Cardiac muscle cell (in vitro differentiated cells and primary cell): ENCODE measurements at regions not wholly inside any gene's neighbourhood (a gene's known extent, or its start where the extent isn't known, plus 50 kb on each side); places are given as distances from the start of the nearest gene placed in this dataset.

Source experiments
- DNase-seq, 2 donors: peaks; one replicate each; pipeline versions ENCODE4 v3.0.0 to v3.0.0-alpha.2; 2010 to 2017; ENCODE audit warnings: low read depth in 1 of 2, low spot score in 1 of 2
- H3K27ac ChIP-seq: fragments of 200-600 bp; sonication (generic); 2 replicates; pipeline ENCODE4 v1.5.1; 2016
- H3K27me3 ChIP-seq: fragments of 200-600 bp; sonication (generic); 2 replicates; pipeline ENCODE4 v1.6.0; 2016; ENCODE audit warnings: control low read depth
- H3K36me3 ChIP-seq: fragments of 200-600 bp; sonication (generic); 2 replicates; pipeline ENCODE4 v1.5.1; 2016; ENCODE audit warnings: control low read depth
- H3K4me1 ChIP-seq: fragments of 200-600 bp; sonication (generic); 2 replicates; pipeline ENCODE4 v1.8.1; 2017; ENCODE audit warnings: low read depth, mild to moderate bottlenecking, mixed run types
- H3K4me3 ChIP-seq: fragments of 200-600 bp; sonication (generic); 2 replicates; pipeline ENCODE4 v1.5.1; 2016; ENCODE audit warnings: mild to moderate bottlenecking
- H3K9me3 ChIP-seq: fragments of 200-600 bp; sonication (generic); 2 replicates; pipeline ENCODE4 v1.5.1; 2017; ENCODE audit warnings: low read depth, mild to moderate bottlenecking, control low read depth
- TF ChIP-seq, protein P1 (sequence below): IDR thresholded peaks from 2 replicates; pipeline ENCODE4 v1.5.1; 2012; ENCODE audit warnings: low read depth, mild to moderate bottlenecking, low read length

DNA sequence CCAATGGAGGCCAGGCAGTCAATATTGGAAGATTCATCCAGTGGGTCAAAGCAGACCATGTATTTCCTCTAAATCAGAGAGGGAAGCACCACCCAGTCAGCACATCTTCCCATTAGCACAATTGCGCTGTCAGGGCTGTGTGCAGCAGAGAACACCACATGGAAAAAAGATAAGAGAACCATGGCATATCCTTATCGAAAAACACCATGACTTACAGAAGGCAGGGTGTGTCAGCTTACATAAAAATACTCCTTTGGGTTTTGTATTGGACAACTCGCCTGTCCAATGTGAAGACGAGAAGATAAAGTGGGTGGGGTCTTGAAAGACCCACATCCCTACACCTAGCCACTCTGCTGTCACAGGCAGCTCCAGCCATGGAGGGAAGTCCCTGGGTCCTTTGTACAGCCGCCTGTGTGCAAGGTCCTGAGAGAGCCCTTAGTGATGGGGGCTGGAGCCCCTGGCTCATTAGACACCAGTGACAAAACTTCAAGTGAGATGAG is 71.9 kb upstream of the SPATA31E1 start:
- no peaks in the 10 kb centered on the region for H3K9me3 ChIP-seq
- no peaks in the 10 kb centered on the region for H3K27me3 ChIP-seq
- TF ChIP-seq, protein P1, sequence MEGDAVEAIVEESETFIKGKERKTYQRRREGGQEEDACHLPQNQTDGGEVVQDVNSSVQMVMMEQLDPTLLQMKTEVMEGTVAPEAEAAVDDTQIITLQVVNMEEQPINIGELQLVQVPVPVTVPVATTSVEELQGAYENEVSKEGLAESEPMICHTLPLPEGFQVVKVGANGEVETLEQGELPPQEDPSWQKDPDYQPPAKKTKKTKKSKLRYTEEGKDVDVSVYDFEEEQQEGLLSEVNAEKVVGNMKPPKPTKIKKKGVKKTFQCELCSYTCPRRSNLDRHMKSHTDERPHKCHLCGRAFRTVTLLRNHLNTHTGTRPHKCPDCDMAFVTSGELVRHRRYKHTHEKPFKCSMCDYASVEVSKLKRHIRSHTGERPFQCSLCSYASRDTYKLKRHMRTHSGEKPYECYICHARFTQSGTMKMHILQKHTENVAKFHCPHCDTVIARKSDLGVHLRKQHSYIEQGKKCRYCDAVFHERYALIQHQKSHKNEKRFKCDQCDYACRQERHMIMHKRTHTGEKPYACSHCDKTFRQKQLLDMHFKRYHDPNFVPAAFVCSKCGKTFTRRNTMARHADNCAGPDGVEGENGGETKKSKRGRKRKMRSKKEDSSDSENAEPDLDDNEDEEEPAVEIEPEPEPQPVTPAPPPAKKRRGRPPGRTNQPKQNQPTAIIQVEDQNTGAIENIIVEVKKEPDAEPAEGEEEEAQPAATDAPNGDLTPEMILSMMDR = no peak
- no peak overlapping the region for H3K27ac ChIP-seq
- DNase-seq = no peak
- H3K36me3 ChIP-seq = no peaks in the 10 kb centered on the region
- H3K4me1 ChIP-seq = no peaks in the 10 kb centered on the region
- no peak overlapping the region for H3K4me3 ChIP-seq

DNA sequence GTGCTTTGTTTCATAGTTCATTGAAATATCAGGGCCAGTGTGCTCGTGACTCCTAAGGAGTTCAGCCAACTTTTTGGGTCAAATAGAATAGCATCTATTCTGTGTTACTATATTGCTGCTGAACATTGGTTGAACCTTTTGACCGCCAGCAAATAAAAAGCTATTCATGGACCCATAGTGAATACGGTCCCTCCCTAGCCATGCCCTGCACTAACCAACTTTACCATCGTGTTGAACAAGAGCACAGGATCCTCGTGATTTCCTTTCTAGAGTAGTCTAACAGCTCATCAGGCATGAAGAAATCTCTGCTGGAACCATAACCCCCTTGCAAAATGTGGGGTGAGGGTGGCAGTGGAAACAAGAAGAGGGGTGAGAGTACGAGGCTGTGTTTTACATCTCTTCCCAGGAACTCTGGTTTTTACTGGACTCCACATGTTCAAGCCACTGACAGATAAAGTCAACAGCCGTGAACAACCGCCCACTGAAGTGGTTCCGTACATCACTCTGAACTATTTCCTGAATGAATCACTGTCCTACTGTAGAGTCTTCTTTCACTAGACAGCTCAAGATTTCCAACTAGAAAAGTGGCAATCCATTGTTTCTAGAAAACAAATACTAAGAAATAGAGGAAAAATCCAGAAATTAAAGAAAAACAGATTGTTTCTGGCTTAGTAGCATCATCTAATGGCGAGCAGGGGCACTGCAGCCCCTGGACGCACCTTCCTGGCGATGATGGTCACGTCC is 70.1 kb upstream of the SPATA31E1 start:
- TF ChIP-seq, protein P1 = peak; percentile 98
- Histone ChIP-seq H3K4me3 (no peak overlapping the region), H3K27ac (no peak overlapping the region), H3K27me3 (no peaks in the 10 kb centered on the region), H3K4me1 (no peaks in the 10 kb centered on the region), H3K36me3 (no peaks in the 10 kb centered on the region), H3K9me3 (no peaks in the 10 kb centered on the region)
- DNase-seq = peak in 1 of 2 donors; percentile 81

DNA sequence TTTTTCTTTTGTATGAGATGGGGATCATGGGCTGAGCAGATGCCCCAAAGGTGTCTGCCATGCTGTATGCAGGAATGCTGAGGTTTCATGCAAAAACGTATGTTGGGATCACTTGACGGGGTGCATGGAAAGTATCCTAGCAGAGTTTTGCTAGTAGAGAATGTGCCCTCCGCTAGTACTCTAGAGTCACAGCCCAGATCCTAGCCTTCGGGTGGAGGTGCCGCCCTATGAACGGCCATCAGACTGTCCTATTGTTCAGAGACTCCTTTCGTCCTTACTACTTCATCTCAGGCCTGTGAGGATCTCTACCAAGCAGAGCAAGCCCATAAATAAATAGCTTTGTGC is 69.6 kb upstream of the SPATA31E1 start:
- Histone ChIP-seq H3K36me3 (no peaks in the 10 kb centered on the region), H3K27ac (no peak overlapping the region), H3K4me3 (no peak overlapping the region), H3K27me3 (no peaks in the 10 kb centered on the region), H3K9me3 (no peaks in the 10 kb centered on the region), H3K4me1 (no peaks in the 10 kb centered on the region)
- DNase-seq = no peak
- TF ChIP-seq, protein P1 = no peak

DNA sequence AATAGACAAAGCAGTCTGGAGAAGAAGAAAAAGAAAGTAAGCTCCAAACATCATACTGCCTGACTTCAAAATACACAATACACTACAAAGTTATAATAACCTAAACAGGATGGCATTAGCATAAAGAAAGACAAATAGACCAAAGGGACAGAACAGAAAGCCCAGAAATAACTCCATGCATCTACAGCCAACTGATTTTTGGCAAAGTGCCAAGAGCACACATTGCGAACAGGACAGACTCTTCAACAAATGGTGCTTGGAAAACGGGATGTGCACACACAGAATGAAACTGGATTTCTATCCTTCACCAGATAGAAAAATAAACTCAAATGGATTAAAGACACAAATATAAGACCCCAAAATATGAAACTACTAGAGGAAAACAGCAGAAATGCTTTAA is 66.6 kb upstream of the SPATA31E1 start:
- Histone ChIP-seq H3K4me3 (no peak overlapping the region), H3K4me1 (no peaks in the 10 kb centered on the region), H3K27ac (no peak overlapping the region), H3K9me3 (no peaks in the 10 kb centered on the region), H3K27me3 (no peaks in the 10 kb centered on the region), H3K36me3 (no peaks in the 10 kb centered on the region)
- TF ChIP-seq, protein P1 = no peak
- DNase-seq = peak; percentile 47 to 77

DNA sequence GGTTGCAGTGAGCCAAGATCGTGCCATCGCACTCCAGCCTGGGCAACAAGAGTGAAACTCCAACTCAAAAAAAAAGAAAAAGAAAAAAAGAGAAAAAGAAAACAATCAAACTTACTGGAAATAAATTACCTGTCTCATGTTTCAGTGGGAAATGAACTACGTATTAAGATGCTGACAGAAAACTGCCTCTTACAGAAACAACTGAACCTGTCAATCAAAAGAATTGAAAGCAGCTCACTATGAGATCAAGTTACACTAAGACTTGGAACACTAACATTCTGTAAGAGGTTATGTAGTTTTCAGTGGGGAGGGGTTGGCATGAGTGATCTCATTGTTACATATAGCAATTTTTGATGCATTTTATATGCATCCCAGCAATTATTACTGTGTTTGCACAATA is 64.4 kb upstream of the SPATA31E1 start:
- peak in 1 of 2 donors; percentile 20 for DNase-seq
- no peak overlapping the region for H3K4me3 ChIP-seq
- no peaks in the 10 kb centered on the region for H3K9me3 ChIP-seq
- H3K36me3 ChIP-seq = no peaks in the 10 kb centered on the region
- no peaks in the 10 kb centered on the region for H3K27me3 ChIP-seq
- no peak overlapping the region for H3K27ac ChIP-seq
- H3K4me1 ChIP-seq = no peaks in the 10 kb centered on the region
- TF ChIP-seq, protein P1 = no peak
